HG03354 (cell line): ENCODE measurements at regions not wholly inside any gene's neighbourhood (a gene's known extent, or its start where the extent isn't known, plus 50 kb on each side); places are given as distances from the start of the nearest gene placed in this dataset.

ENCODE experiments used
- ATAC-seq: cut with Tn5 transposase; IDR thresholded peaks from one replicate; pipeline ENCODE4 v1.9.1; 2021; ENCODE audit warnings: mild to moderate bottlenecking; ENCODE audit not compliant: unreplicated experiment, poor library complexity, severe bottlenecking

- no peak for ATAC-seq
Measured at GRCh38 chr5:135210286-135211055, 176.4 kb upstream of the PITX1 start.

DNA sequence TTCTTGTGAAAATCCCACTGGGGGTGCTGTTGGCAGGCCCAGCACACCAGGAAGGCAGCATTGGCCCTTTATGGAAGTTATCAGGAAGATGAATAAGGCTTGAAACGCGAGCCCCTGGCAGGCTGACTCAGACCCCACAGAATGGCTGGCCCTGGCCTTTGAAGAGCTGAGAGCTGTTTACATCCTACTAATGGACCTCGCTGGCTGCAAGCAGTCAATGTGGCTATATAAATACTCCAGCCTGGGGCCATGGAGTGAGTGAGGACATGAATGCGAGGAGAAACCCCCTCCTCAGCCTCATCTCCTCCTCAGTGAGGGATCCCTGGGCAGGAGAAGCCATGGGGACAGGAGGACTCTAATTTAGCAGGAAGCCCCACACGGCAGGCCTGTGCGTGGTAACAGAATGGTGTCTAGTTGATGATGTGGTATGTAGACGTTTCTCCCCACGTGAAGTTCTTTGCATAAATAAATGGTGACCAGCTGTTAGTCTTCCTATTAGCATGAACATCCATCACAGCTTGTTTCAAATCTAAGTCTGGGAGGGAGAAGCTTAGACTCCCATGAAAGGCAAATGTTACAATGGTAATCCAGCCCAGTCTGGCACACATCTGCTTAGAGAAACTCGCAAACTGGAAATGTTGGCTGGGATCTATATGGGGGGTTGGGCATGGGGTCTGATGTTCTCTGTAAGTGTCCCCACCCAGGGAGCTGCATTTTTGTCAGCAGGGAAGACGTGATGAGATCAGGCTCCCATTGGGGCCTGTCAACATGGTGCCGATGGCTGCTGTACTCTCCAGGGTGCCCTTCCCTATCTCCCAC lies 175.1 kb upstream of the PITX1 start:
- ATAC-seq, result no peak

GRCh38 chr5:135208555-135208902 lies 174.5 kb upstream of the PITX1 start:
- no peak for ATAC-seq

DNA sequence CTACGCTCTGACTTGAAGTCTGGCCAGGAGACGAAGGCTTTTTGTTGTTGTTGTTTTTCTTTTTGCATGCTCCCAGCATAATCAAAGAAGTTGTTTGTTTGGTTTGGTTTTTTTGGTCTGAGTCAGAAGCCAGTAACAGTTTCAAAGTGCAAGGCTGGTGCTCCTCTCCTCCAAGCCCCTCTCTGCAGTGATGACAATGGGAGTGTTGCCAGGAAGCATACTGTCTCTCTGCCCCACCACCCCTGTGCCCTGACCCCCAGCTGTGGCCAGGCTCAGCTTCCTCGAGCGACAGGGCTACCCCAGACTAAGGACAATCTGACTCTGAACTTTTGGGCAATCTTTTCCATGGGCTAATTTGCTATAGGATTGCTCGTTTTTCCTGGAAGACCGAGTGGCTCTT lies 173.8 kb upstream of the PITX1 start:
- ATAC-seq, result no peak

DNA sequence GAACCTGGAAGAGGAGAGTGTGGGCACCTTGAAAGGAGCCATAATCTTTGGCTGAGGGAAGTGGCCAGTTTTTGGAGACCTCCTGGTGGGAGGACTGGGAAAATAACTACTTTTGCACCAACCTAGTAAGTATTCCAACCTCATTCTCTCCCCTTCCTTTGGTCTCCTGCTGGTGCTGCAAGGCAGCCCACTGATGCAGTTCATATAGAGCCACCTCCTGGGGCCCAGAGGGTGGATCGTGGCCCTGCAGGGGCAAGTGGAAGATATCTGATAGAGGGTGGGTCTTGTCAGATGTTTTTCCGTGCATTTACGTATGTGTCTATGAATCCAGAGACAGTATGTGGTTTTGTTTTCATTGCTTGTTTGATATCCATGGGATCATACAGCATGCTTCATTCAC lies 172.8 kb upstream of the PITX1 start:
- no peak for ATAC-seq

GRCh38 chr5:135205632-135206349 lies 171.8 kb upstream of the PITX1 start:
- no peak for ATAC-seq

- no peak for ATAC-seq
Measured at GRCh38 chr5:135204151-135204600, 170.1 kb upstream of the PITX1 start.

DNA sequence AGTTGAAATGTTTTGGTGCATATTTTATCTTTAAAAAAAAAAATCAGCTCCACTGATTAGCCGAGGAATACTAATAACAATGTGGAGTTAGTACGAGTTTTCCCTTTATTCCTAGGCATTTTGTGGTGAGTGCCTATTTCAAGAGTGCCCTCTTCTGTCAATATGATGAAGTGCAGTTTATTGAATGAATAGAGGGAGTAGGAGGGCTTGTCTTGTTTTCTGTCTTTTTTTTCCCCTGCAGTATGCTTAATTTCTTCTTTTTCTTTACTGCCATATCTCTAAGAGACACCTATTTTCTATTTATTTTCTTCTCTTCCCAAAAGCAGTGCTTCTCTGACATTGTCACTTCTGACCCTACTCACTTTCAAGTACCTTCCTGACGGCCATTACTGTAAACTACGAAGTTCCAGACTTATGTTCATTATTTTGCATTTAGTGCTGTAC lies 169.6 kb upstream of the PITX1 start:
- ATAC-seq, result no peak

- ATAC-seq, result no peak
Measured at GRCh38 chr5:135203019-135203418, 169.0 kb upstream of the PITX1 start.

DNA sequence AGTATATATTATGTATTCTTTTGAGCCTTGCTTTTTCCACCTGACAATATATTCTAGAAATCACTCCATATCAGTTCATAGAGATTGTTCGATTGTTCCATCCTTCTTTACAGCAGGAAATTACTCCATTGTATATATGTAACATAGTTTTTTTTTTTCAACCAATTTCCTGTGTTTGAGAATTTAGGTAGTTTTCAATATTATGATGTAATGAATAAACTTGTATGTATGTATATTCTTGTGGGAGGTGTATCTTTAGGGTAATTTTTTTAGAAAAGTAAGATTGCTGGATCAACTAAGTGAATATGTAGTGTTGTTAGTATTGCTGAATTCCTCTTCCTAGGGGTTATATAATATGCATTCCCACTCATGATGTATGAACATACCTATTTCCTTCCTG lies 165.9 kb upstream of the PITX1 start:
- no peak for ATAC-seq

GRCh38 chr5:135196483-135196882 lies 162.5 kb upstream of the PITX1 start:
- no peak for ATAC-seq

- no peak for ATAC-seq
Measured at GRCh38 chr5:135195270-135195608, 161.2 kb upstream of the PITX1 start.

GRCh38 chr5:135194573-135195269 lies 160.7 kb upstream of the PITX1 start:
- no peak for ATAC-seq

DNA sequence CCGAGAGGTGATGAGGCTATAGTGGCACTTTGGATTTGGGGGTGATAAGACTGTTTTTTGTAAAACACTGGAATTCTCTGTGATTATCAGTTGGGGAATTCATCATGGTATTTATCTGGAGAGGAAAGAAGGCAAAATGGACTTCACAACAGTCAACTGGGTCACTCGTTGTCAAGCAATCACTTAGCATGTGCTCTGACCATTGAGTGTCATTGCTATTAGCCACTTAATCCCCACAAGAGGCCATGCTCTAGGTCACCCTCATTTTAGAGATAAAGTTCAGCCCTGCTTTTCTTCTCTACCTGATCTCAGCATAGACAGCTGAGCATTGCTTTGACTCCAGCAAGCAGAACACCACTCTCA lies 160.1 kb upstream of the PITX1 start:
- no peak for ATAC-seq

DNA sequence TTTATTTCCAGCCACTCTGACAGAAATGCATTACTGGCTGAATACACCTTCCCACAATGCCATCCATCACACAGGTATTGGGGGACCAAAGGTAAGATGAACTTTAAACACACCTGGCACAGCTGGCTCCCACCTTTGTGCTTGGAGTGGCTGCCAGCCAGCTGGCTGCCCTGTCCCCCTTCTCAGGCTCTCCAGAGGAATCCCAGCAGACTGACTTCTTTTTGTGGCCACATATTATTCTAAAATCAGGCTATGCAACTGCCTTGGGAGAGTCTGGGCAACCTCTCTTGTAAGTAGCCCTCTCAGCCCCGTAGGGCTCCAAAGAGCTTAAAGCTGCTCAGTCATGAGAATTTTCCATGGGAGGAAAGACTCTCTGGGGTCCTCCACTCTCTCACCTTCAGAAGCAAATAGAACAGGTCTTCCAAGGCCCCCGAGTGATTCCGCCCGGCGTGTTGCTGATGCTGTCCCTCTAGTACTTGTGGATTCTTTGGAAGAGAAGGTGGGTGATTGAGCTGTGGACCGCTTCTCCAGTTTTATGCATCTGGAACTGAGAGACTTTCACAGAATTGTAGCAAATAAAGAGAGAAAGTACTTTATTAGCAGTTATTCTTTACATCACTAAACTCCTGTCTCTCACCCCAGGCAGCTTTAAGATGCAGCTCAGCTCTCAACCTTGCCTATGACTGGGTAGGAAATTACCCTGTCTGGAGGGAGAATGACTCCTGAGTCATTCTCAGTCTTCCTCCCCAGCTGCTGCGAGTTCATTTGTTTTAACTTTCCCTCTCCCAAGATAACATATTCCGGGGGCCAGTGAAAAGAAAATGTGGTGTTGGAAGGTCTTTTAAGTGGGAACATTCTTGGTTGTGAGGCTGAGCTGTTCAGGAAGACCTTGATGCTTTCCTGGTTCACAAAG lies 159.4 kb upstream of the PITX1 start:
- no peak for ATAC-seq

DNA sequence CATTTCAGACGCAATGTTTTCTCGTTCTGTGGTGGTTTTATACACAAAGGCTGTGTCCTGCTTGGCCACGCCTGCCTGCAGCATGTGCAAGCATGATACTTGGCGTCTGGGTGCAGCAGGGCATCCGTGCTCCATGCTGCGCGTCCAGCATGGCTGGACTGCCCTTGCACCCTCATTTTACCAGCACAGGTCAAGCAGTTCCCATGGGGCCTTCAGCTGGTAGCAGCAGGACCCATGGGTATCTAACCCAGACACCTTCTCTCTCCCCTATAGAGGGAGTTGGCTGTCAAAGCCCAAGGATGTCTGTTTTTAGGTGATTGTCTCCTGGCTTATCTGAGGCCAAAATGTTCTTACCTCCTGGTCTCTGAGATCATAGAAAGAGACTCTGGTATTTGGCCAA lies 158.3 kb upstream of the PITX1 start:
- no peak for ATAC-seq

GRCh38 chr5:135191084-135191826 lies 157.2 kb upstream of the PITX1 start:
- peak; percentile 93 for ATAC-seq

- ATAC-seq, result no peak
Measured at GRCh38 chr5:135190416-135191083, 156.5 kb upstream of the PITX1 start.
